ENCODE measurements at regions not wholly inside any gene's neighbourhood (a gene's known extent, or its start where the extent isn't known, plus 50 kb on each side); places are given as distances from the start of the nearest gene placed in this dataset.

- TF ChIP-seq CTCF (conservative IDR thresholded peaks at IDR 0.05; ENCODE audit: low read depth, low read length) (no peak), FOS (IDR thresholded peaks at IDR 0.05; ENCODE audit: low read depth, low read length) (no peak), POLR2A (IDR thresholded peaks at IDR 0.05; ENCODE audit: low read depth, low read length) (no peak), RCOR1 (IDR thresholded peaks at IDR 0.05; ENCODE audit: insufficient replicate concordance, low read length) (no peak), SMC3 (IDR thresholded peaks at IDR 0.05; ENCODE audit: low read depth, low read length) (no peak), NFE2L2 (IDR thresholded peaks at IDR 0.05; ENCODE audit: low read depth, low read length) (no peak), MXI1 (IDR thresholded peaks at IDR 0.05; ENCODE audit: borderline replicate concordance, low read depth, low read length) (no peak), MAFK (IDR thresholded peaks at IDR 0.05; ENCODE audit: low read depth, low read length) (no peak)
Observed at GRCh38 chr6:27135087-27135657, 112.3 kb upstream of the PRSS16 start.

Measured in IMR-90 (cell line).